NOMO-1 (cell line): ENCODE measurements at regions not wholly inside any gene's neighbourhood (a gene's known extent, or its start where the extent isn't known, plus 50 kb on each side); places are given as distances from the start of the nearest gene placed in this dataset.
"Not testable (repeated sequence)": the region's sequence is repeated elsewhere in the genome, so short reads cannot be mapped to it uniquely, and the experiment has no call there.

Source experiments
- DNase-seq, 2 experiments: peaks; one replicate each; lab custom pipeline; 2025; ENCODE audit not compliant: unreplicated experiment in 2 of 2; lab: John Stamatoyannopoulos, UW

DNA sequence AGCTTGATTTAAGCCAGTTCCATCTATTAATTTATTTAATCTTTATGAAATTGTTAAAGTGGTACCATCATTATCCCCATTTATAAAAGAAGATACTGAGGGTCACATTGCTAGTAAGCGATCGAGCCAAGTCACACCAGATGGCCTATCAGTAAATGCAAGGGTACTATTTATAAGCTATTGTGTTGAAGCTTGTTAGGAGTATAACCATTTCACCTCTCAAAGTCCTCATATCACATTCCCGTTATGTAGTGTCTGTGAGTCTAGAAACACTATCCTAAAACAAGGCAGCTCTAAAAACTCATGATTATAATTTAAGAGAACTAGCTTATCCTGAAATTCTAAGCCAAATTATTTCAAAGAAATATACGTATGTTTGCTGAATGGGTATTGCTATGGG is 1161.8 kb downstream of the EFNA5 start:
- no peak for DNase-seq

DNA sequence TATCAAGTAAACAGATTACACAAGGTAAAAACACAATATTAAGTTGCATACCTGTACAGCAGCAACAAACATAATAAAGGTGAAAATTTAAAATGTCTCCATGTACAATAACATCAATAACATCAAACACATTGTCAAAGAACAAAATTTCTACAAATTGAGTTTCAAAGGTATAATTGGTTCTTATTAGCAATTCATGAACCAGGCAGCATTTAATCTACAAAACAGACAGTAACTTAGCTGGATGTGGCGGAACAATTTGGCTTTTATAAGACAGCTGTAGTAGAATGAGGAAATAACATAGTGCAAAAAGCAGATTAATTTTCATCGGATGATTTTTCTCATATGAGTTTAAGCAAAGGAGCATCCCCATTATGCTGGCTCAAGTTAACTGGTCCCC is 1176.8 kb downstream of the EFNA5 start:
- no peak for DNase-seq

DNA sequence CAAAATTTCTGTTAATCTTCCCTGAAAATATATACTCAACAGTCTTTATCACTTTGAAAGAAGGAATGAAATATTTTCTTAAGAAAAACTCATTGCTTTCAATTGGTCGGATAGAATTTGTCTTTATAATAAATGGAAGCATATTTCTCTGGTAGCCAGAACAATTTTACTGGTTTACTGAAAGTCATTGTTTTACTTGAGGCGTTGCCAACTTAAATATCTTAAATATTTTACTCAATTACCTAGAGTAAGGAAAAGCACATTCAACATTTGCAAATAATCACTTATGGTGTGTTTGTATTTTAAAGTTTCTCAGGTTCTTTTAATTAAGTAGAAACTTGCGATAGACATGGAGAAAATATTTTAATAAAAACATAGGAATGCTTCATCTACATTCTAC is 1181.7 kb downstream of the EFNA5 start:
- no peak for DNase-seq

DNA sequence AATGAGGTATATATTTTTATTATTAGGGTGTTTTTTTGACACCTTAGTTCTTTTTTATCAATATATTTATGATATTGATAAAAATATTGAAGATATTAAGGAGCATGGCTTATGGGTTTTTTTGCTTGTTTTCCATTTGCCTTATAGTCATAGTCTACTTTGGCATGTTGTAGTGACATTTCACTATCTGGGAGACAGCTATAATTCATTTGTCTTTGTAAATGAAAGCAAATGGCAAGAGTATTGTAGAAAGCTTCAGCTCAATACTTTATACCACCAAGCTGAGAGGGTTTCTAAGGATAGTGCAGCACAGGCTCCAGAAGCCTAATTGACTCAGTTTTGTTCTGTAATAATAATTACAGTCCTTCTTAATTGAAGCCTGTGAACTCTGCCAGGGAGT is 1182.3 kb downstream of the EFNA5 start:
- DNase-seq, result no peak

DNA sequence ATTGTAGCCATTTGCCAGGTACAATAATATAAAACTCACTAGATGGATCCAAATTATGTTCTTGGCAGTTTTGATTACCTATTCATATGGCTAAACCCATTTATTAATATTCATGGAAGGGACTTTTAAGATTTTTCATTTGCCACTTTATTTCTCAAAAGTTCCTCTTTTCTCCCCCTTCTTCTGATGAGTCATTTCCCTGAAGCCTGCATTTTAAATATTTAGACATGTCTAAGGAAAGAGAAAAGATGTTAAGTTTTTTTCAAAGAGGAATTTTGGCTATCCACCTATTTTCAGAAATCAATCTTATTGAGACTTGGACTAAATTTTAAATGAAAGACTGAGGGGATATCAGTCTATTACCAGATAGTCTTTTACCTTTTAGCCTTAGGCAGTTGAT is 1189.4 kb downstream of the EFNA5 start:
- peak in 1 of 2 experiments; percentile 25 for DNase-seq

DNA sequence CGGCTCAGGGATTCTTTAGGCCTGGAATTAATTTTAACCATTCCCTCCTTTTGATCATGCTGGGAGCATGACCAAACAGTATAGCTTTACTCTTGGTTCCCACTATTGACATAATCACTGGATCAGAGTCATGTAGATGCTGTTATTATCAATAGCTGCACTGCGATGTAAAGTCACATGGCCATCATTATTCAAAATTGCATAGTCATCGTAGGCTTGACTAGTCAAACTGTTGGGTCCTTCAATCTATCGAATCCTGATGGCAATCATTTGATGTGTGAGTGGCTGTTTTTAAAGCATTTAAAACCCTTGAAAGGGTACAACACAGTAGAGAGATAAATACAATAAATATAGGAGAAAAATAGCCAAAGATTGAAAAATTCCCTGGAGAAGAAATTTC is 1194.1 kb downstream of the EFNA5 start:
- DNase-seq, result no peak

DNA sequence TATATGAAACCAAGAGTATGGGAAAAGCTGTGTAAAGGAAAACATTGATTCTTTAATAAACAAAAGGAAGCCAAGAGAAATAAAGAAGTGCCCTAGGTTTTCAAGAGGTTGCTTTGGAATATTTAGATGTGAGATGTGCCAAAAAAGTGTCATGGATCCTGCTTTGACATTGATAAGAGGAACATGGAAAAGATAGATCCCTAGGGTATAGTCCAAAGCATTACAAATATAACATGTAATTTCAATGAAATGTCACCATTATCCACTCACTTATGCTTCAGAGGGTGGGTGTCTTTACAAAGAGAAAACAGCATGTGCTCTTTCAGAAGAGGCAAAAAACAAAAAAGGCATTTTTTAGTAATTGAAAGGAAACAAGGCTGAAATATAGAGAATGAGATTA is 1196.7 kb downstream of the EFNA5 start:
- no peak for DNase-seq

DNA sequence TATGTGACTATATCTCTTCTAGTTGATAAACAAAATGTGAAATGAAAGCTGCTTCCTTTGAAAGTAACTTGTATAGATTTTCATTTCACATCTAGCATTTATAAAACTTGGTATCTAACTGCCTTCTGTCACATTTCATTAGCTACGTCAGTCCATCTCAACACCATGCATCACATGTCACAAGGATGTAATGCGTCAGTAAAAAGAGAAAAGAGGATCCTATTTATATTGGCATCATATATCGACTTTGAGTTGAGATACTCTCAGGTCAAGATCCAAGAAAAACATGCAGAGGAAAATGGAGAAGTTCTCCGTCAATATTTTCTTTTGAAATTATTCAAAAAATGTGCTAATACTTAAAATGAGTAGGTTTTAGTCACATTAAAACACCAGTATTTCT is 1211.2 kb downstream of the EFNA5 start:
- DNase-seq, result no peak

DNA sequence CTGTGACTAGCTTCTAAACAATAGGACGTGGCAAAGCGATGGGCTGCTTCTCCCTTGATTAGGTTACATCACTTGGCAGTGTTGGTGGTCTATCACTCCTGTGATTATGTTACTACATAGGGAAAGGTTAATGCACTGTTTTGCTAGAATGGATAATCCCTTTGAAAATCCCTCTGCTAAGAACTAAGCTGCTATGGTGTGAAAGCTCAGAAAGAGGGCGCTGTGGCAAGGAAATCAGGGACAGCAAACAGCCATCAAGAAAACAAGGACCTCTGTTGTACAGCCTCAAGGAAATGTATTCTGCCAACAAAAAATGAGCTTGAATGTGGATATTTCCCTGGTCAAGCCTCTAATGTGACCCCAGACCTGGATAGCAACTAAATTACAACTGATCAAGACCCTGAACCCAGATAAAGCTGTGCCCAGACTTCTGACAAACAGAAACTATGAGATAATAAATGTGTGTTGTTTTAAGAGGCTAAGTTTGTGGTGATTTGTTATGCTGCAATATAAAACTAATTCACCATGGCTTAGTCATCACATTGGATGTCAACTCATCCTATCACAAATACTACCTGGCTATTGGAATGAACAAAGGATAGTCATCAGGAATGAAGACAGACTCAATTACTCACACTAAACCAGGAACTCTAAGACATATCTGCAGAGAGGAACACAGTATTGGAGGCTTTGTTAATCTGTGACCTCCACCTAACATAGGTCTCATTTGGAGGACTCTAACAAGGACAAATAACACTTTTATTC is 1215.9 kb downstream of the EFNA5 start:
- DNase-seq, result no peak

DNA sequence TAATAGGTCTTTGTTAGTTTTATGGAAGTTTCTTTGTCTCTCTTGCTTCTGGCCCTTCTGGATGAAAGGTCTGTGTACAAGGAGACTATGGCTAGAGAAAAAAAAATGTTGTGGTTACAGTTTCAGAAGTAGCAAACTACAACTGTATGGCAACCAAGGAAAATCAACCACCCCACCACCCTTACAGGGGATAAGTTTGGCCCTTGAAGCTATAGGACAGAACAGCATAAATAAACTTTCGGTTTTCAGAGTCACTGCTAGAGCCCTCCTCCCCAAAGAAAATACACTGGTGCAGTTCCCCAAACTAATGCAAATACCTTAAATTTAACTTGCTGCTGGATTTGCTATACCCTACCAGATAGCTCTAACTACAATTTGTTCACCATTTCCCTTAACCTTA is 1216.7 kb downstream of the EFNA5 start:
- DNase-seq, result no peak

DNA sequence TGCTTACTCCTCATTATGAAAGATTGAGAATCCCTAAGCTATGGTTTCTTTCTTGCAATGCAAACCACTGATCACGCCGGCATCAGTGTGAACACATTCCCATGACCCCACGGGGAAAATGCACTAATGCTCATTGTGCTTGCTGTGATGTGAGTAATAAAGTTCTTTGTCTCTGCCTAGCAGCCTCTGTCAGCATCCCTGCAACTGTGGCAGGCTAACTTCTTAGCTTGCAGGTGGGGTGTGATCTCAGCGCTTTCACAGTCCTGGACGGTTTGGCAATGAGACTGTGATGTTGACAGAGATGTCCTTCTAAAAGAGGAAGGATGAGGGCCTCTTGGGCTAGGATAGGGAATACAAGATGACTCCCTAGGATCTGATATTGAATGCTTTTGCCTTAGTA is 1218.7 kb downstream of the EFNA5 start:
- DNase-seq, result no peak

DNA sequence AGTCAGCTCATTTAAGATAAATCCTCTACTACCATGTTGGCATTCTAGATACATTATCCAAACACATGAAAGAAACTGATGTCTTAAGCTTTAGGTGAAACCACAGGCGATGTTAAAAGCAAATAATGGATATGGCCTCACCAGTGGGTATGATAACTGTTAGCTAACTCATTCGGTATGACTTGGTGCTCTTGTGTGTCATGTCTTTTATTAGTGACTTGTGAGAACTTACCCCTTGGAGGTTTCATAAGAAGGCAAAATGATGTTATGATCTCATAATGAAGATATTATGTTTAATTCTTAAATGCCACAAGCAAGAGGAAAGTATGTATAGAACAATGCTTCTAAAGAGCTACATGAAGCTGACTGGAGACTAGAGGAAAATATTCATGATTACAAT is 1227.0 kb downstream of the EFNA5 start:
- DNase-seq, result no peak

DNA sequence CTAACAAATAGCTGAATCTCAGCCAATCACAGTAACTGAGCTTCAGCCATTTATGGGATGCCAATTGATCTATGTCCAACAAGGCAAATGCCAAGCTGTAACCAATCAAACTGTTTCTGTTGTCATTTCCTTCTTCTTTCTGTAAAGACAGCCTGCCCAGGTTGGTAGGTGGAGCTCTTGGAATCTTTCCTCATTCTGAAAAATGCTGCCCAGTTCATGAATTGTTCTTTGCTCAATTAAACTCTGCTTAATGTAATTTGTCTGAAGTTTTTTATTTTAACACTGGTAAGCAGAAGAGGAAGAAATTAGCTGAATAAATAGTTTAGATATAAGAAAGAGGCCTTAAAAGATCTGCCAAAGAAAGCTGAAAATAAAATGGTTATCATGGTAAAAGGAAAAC is 1235.6 kb downstream of the EFNA5 start:
- DNase-seq, result no peak

DNA sequence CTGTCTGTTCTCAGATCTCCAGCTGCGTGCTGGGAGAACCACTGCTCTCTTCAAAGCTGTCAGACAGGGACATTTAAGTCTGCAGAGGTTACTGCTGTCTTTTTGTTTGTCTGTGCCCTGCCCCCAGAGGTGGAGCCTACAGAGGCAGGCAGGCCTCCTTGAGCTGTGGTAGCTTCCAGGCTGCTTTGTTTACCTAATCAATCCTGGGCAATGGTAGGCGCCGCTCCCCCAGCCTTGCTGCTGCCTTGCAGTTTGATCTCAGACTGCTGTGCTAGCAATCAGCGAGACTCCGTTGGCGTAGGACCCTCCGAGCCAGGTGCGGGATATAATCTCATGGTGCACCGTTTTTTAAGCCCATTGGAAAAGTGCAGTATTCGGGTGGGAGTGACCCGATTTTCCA is 1240.0 kb downstream of the EFNA5 start:
- DNase-seq, result not testable (repeated sequence)

DNA sequence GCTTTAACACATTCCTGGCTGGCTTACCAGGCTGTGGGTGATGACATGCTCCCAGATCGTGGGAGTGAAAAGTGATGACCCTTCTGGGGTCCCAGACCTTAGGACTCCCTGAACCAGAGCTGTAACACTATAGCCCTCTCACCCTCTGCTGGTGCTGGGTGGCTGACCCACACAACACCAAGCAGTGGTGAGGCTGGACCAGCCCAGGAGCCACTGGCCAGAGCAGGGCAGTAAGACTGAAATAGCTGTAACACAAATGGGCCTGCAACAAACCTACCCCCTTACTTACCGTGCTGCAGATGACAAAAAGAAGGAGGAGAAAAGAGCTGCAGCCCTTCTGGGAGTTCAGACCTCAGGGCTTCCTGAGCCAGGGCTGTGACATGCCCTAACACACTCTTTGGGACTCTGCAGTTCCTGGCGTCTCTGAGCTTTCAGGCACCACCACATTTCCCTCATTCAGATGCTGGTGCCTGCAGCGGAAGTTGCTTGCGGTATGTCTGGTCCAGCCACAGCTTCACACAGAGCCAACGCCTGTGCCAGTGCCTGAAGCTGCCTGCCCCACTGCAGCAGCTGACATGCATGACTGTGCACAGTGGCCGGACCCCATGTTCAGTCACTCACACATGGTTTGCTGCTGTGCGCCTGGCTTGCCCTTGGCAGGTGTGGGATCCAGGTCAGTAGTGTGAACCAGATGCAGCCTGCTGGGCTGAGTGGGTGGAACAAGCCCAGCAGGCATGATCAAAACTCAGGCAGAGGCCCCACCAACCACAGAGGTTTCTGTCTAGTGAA is 1247.4 kb downstream of the EFNA5 start:
- no peak for DNase-seq

DNA sequence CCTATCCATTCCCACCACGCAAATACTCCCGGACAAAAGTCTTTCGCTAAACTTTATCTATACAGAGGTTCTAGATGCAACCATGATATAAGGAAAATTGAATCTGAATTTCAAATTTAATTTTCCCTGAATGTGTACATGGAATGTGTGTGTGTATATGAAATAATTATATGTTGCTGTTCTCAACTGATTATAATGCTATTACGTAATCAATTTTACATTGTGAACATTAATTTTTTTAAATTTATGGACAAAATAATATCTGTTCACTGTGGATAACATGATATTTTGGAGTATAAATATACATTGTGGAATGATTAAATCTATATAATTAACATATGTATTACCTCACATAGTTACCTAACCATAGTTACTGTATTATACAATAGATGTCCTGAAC is 1250.6 kb downstream of the EFNA5 start:
- no peak for DNase-seq

DNA sequence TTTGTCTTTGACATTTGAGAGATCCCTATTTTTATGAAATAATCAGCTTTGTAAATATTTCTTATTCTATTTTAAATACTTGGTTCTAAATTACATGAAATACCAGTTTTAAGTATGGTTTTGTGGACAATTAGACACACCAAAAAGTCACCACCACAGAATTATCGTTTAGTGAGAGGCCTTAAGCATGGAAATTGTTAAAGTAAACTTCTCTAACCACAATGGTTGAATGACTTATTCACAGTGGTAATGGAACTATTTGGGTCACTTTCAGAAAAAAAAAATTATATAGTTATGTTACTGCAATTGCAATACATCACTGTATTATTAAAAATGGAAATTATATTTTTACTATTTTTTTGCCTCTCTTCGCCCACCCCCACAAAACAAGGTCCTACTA is 1252.5 kb downstream of the EFNA5 start:
- DNase-seq, result no peak

DNA sequence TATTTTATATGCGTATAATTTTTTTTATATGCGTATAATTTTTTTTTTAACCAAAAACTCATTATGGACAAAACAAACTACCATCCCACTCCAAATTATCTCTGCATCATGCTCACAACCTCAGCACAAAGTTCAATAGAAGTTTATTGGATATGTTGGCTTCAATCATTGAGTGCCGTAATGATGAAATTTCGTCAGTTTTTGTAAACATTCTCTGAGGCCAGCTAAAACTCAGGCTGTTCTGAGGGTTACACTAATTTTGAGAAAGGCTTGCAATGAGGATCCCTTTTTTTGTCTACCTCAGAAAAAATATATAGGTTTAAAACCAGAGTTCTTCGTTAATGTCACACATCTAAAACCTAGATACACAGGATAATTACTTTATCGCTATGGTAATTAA is 1253.2 kb downstream of the EFNA5 start:
- no peak for DNase-seq

DNA sequence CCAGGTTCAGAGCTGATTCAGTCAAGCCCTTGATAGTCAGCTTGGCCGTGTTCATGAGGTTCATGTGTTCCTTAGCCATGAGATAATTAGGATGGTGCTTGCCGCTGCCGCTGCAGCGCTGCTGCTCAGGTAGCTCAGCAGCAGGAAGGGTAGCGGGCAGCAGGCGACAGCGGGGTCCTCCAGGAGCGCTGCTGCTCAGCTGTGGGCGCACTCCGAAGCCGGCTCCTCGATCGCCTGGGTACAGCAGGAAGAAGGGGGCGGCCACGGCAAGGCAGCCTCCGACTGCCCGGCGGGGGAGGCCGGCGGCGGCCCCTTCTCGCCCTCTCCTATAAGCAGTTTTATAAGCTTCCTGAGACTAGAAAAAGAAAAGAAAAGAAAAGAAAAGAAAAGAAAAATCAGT is 1253.6 kb downstream of the EFNA5 start:
- no peak for DNase-seq

DNA sequence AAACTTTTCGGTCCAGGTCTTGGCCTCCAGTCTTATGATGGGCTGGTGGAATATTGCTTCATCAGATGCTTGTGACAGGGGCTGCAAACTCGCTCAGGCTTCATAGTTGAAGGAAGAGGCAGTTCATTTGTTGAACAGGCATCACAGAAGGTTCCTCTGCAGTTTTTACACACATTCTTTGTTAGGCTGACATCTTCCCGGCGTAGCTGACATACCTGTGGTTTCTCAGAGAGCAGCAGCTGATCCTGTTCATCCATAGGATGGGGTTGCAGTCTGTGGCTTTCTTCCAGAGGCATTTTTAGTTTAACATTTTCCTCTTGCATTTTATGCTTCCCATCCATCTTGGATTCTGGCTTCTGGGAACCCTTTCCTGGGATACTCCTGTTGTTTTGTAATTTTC is 1255.2 kb downstream of the EFNA5 start:
- DNase-seq, result no peak

DNA sequence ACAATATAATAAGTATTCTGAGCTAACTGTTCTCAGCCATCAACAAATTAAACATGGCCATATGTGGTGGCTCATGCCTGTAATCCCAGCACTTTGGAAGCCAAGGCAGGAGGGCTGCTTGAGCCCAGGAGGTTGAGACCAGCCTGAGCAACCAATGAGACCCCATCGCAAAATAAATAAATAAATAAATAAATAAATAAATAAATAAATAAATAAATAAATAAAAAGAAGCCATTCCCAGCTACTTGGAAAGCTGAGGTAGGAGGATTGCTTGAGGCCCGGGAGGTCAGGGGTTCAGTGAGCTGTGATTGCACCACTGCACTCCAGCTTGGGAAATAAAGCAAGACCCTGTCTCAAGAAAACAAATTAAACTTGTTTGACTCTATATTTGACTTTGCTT is 1256.4 kb downstream of the EFNA5 start:
- no peak for DNase-seq

DNA sequence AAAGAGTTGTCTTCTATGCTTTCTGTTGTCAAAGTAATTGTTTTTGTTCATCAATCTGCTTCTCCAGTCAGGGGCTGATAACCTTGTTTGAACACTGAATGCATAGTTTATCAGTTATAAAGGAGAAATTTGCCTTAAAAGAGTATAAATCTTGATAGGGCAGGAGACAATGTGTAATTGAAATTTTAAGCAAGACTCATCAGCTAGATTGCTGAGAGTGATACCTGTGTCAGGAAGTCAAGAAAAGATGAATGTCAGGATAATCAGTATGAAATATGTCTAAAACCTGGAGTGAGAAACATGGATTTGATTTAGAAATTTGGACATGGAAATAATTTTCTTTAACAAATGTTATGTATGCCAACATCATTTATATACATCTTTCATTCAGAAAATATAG is 1258.1 kb downstream of the EFNA5 start:
- no peak for DNase-seq
